Heart right ventricle (tissue), 16 donors: ENCODE measurements at regions not wholly inside any gene's neighbourhood (a gene's known extent, or its start where the extent isn't known, plus 50 kb on each side); places are given as distances from the start of the nearest gene placed in this dataset.
"Not testable (repeated sequence)": the region's sequence is repeated elsewhere in the genome, so short reads cannot be mapped to it uniquely, and the experiment has no call there.

Experiments used
- ATAC-seq, 8 donors: fragments of 200-7000 bp; cut with Tn5 transposase; one replicate each; pipeline ENCODE4 v1.9.1; 2020; ENCODE audit warnings: mild to moderate bottlenecking in 8 of 8, moderate library complexity in 8 of 8, moderate number of reproducible peaks in 1 of 8
- DNase-seq, 2 donors: peaks; one replicate each; pipeline ENCODE4 v3.0.0-alpha.2; 2020
- H3K27ac ChIP-seq, 10 donors: fragments of 200-600 bp; sonication (generic) in 2 of 10; one replicate each; pipeline versions ENCODE4 v1.5.0 to v1.8.0; 2020 to 2022; ENCODE audit warnings: mild to moderate bottlenecking in 3 of 10
- H3K27me3 ChIP-seq, 7 donors: fragments of 200-600 bp; one replicate each; pipeline ENCODE4 v1.8.0; 2021 to 2022; ENCODE audit warnings: mild to moderate bottlenecking in 2 of 7
- H3K36me3 ChIP-seq, 9 donors: fragments of 200-600 bp; sonication (generic) in 1 of 9; one replicate each; pipeline versions ENCODE4 v1.5.0 to v1.8.0; 2020 to 2022; ENCODE audit warnings: mild to moderate bottlenecking in 2 of 9
- H3K4me1 ChIP-seq, 9 donors: fragments of 200-600 bp; sonication (generic) in 1 of 9; one replicate each; pipeline versions ENCODE4 v1.5.0 to v1.8.0; 2020 to 2022; ENCODE audit warnings: mild to moderate bottlenecking in 4 of 9
- H3K4me3 ChIP-seq, 10 donors: fragments of 200-600 bp; sonication (generic) in 2 of 10; one replicate each; pipeline versions ENCODE4 v1.5.0 to v1.8.0; 2020 to 2022; ENCODE audit warnings: mild to moderate bottlenecking in 7 of 10, moderate library complexity in 2 of 10
- H3K9me3 ChIP-seq, 11 donors: fragments of 200-600 bp in 10 of 11; sonication (generic) in 2 of 11; one replicate each; pipeline versions ENCODE4 v1.5.0 to v1.8.0; 2013 to 2022; ENCODE audit warnings: mild to moderate bottlenecking in 2 of 11, control low read depth in 1 of 11, moderate library complexity in 1 of 11
- WGBS, 2 donors: extraction: QIAGEN DNeasy Blood & Tissue Kit; methylation state at CpG; one replicate each; pipeline ENCODE4 v1.1.7; 2013; ENCODE audit warnings: inconsistent platforms in 1 of 2; 5-methylcytosine and 5-hydroxymethylcytosine counted together
- intact Hi-C, 10 donors: fragments of 100-400 bp; cut with DNase I; formaldehyde crosslinking; loops; one replicate each; pipeline versions ENCODE4 v1.11.1 to v1.14.2; 2022
- TF ChIP-seq, protein P1 (sequence below), 9 donors: fragments of 200-600 bp; sonication (generic) in 2 of 9; IDR thresholded peaks; one replicate each; pipeline versions ENCODE4 v1.5.0 to v1.8.0; 2021 to 2022; ENCODE audit warnings: antibody characterized with exemption in 9 of 9, mild to moderate bottlenecking in 5 of 9, moderate library complexity in 1 of 9
- donor health status: Arrhythmogenic right ventricular cardiomyopathy.
- donor health status: ischemic (EF 13 %, LVEDD 7.1; RV severe dilation, severe dysfunction).
- donor health status: healthy with polysubstance abuse.
- donor health status: DM: no; HTN: yes; CAD: no.
- donor health status: DM: no; HTN: no; CAD: no.
- donor health status: ischemic (EF 25% LVEDD 6.9; RV normal size, moderate dysfunction).
- donor health status: ischemic (EF 25% LVEDD 5.7; RV mildly dilated, moderate dysfunction).
- donor health status: healthy.
- donor health status: DM: yes; HTN: yes; CAD: no.
- donor health status: Ischemic cardiomyopathy.
- donor health status: ischemic (EF 35%, LVEDD 5.7; RV mildly dilated, moderate dysfunction).
- donor health status: nonischemic (EF 11% LVEDD 7.7; RV severe dilation, severe dysfunction).
- donor health status: DM: yes; HTN: yes; CAD: no.
- donor health status: PGD.
- donor health status: ischemic (EF 29% LVEDD 5.4; RV normal size, mild dysfunction).
- donor health status: nonischemic (EF 23%, LVEDD 6.1; RV moderate dilation, normal function).

GRCh38 chr9:95572381-95573151, 55.8 kb upstream of the PTCH1 start:
- 60 to 63% methylated on average over 25 of the region's 25 CpGs for WGBS, 2 donors
- Histone ChIP-seq H3K4me1 (peaks cover 0 to 10% (median 0%) of the 10 kb centered on the region in 9 donors), H3K36me3 (no peaks in the 10 kb centered on the region), H3K9me3 (no peaks in the 10 kb centered on the region), H3K27me3 (peaks cover 4 to 58% (median 45%) of the 10 kb centered on the region in 7 donors), H3K27ac (no peak overlapping the region), H3K4me3 (no peak overlapping the region)
- TF ChIP-seq, protein P1, sequence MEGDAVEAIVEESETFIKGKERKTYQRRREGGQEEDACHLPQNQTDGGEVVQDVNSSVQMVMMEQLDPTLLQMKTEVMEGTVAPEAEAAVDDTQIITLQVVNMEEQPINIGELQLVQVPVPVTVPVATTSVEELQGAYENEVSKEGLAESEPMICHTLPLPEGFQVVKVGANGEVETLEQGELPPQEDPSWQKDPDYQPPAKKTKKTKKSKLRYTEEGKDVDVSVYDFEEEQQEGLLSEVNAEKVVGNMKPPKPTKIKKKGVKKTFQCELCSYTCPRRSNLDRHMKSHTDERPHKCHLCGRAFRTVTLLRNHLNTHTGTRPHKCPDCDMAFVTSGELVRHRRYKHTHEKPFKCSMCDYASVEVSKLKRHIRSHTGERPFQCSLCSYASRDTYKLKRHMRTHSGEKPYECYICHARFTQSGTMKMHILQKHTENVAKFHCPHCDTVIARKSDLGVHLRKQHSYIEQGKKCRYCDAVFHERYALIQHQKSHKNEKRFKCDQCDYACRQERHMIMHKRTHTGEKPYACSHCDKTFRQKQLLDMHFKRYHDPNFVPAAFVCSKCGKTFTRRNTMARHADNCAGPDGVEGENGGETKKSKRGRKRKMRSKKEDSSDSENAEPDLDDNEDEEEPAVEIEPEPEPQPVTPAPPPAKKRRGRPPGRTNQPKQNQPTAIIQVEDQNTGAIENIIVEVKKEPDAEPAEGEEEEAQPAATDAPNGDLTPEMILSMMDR (IDR thresholded peaks at IDR 0.05): no peak
- intact Hi-C loops: loop anchor here in 1 of 10 donors (10.0 kb wide), 1 partner anchor 58 kb away; the partner anchor contains the start of gene PTCH1
- DNase-seq (peak in 1 of 2 donors; percentile 10), ATAC-seq (peak in 6 of 8 donors; percentile 40 to 62 (median 52))

- DNase-seq (no peak), ATAC-seq (peak in 2 of 8 donors; percentile 22 to 47)
- TF ChIP-seq, protein P1 (IDR thresholded peaks at IDR 0.05): no peak
- Histone ChIP-seq H3K9me3 (no peaks in the 10 kb centered on the region), H3K27ac (no peak overlapping the region), H3K36me3 (no peaks in the 10 kb centered on the region), H3K4me1 (peaks cover 0 to 10% (median 0%) of the 10 kb centered on the region in 9 donors), H3K4me3 (peak overlapping the region in 2 of 10 donors; percentile 22 to 26), H3K27me3 (peaks cover 4 to 69% (median 53%) of the 10 kb centered on the region in 7 donors)
- intact Hi-C loops: loop anchor here in 1 of 10 donors (10.0 kb wide), 1 partner anchor 56 kb away; the partner anchor contains the start of gene PTCH1
- WGBS, 2 donors: 52 to 60% methylated on average over 11 of the region's 11 CpGs
Measured at GRCh38 chr9:95570646-95571045, 53.9 kb upstream of the PTCH1 start.

DNA sequence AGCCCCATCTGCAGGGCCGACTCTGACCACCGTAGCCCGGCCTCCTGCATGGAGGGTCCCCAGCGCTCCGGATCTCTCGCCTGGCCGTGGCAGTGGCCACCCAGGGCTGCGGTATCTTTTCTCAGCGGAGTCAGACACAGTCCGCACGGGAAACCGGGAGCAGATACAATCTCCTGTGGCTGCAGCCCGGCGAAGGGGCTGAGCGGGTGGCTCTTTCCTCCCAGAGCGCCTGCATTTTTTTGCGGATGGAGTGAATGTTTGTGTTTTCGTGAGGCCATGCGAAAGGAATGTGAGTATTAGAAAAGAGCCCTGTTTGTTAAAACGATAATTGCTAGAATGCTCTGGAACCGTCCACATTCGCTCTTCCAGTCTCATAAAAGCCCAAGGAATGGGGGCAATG, 53.4 kb upstream of the PTCH1 start:
- intact Hi-C loops: loop anchor here in 1 of 10 donors (10.0 kb wide), 1 partner anchor 55 kb away; the partner anchor contains the start of gene PTCH1
- DNase-seq: no peak
- ATAC-seq: peak in 1 of 8 donors; percentile 5
- Histone ChIP-seq H3K9me3 (no peaks in the 10 kb centered on the region), H3K4me3 (peak overlapping the region in 6 of 10 donors; percentile 22 to 29 (median 26)), H3K36me3 (no peaks in the 10 kb centered on the region), H3K27ac (no peak overlapping the region), H3K27me3 (peaks cover 4 to 65% (median 51%) of the 10 kb centered on the region in 7 donors), H3K4me1 (peaks cover 0 to 10% (median 0%) of the 10 kb centered on the region in 9 donors)
- 26 to 32% methylated on average over 22 of the region's 22 CpGs for WGBS, 2 donors
- TF ChIP-seq, protein P1 (IDR thresholded peaks at IDR 0.05): no peak

GRCh38 chr9:95568735-95569134, 52.0 kb upstream of the PTCH1 start:
- not testable (repeated sequence) for H3K36me3 ChIP-seq, H3K9me3 ChIP-seq, H3K4me3 ChIP-seq, H3K27ac ChIP-seq, ATAC-seq, DNase-seq
- Histone ChIP-seq H3K27me3 (peaks cover 4 to 72% (median 46%) of the 10 kb centered on the region in 7 donors), H3K4me1 (peaks cover 0 to 10% (median 0%) of the 10 kb centered on the region in 9 donors)
- 93 to 96% methylated on average over 10 of the region's 10 CpGs for WGBS, 2 donors
- intact Hi-C loops: loop anchor here in 1 of 10 donors (10.0 kb wide), 1 partner anchor 616 kb away; no protein-coding TSS in a partner anchor
